Keratinocyte (primary cell): ENCODE measurements at regions not wholly inside any gene's neighbourhood (a gene's known extent, or its start where the extent isn't known, plus 50 kb on each side); places are given as distances from the start of the nearest gene placed in this dataset.

ENCODE experiments used
- EZH2 ChIP-seq: IDR thresholded peaks from one replicate; pipeline ENCODE4 v1.6.1; 2012; ENCODE audit warnings: inconsistent platforms, mild to moderate bottlenecking, low read length, moderate library complexity
- TF ChIP-seq, protein P1 (sequence below), 3 experiments: IDR thresholded peaks in 1 of 3; conservative IDR thresholded peaks in 1 of 3; optimal IDR thresholded peaks in 1 of 3; 2 replicates in 2 of 3; 3 replicates in 1 of 3; pipeline versions ENCODE3 to v1.5.1; 2011; ENCODE audit warnings: low read length in 3 of 3, mild to moderate bottlenecking in 3 of 3, moderate library complexity in 2 of 3, control low read depth in 1 of 3, inconsistent platforms in 1 of 3; ENCODE audit not compliant: insufficient read depth in 2 of 3; ENCODE audit errors: extremely low read depth in 1 of 3

DNA sequence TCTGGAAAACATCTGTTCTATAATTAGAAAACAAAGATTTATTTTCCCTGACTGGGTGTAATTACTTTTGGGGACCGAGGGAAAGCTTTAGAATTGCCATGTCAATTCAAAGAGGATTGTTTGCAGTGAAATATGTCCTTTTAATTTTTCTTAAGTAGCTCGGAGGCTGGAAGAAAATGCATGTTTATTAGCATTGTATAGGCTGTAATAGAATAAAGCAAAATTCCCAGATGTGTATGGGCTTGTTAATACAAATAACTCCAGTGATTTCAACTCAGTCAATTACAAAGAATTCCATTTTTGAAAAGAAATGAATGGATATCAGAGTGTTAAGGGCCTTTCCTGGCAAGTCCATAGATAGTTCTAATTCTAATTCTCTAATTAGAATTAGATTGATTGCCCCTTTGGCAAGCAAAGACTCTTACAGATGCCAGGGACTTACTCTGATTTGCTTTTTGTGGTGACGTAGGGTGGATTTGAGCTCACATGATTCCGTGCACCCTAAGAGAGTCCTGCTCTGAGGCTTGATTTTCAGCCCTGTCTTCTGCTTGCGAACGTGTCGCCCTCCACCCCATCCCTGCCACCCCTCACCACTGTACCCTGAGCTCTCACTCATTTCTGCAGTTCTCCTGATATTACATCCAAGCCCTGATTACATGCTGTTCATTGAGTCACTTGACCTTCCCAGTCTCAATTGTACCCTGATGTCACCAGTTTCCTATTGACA is 70.0 kb upstream of the FAM20A start:
- TF ChIP-seq, protein P1, sequence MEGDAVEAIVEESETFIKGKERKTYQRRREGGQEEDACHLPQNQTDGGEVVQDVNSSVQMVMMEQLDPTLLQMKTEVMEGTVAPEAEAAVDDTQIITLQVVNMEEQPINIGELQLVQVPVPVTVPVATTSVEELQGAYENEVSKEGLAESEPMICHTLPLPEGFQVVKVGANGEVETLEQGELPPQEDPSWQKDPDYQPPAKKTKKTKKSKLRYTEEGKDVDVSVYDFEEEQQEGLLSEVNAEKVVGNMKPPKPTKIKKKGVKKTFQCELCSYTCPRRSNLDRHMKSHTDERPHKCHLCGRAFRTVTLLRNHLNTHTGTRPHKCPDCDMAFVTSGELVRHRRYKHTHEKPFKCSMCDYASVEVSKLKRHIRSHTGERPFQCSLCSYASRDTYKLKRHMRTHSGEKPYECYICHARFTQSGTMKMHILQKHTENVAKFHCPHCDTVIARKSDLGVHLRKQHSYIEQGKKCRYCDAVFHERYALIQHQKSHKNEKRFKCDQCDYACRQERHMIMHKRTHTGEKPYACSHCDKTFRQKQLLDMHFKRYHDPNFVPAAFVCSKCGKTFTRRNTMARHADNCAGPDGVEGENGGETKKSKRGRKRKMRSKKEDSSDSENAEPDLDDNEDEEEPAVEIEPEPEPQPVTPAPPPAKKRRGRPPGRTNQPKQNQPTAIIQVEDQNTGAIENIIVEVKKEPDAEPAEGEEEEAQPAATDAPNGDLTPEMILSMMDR (optimal IDR thresholded peaks at IDR 0.05 in 1 of 3, IDR thresholded peaks at IDR 0.05 in 1 of 3, conservative IDR thresholded peaks at IDR 0.05 in 1 of 3; ENCODE audit: extremely low read depth in 1 of 3, insufficient read depth in 2 of 3, low read length in 3 of 3), result no peak
- no peak for TF ChIP-seq EZH2
